B cell (primary cell): ENCODE measurements at regions not wholly inside any gene's neighbourhood (a gene's known extent, or its start where the extent isn't known, plus 50 kb on each side); places are given as distances from the start of the nearest gene placed in this dataset.

Experiments used
- EZH2 ChIP-seq: IDR thresholded peaks from 2 replicates; pipeline ENCODE4 v1.6.1; 2012; ENCODE audit warnings: borderline replicate concordance, low read depth, mild to moderate bottlenecking, moderate library complexity, low read length; ENCODE audit not compliant: insufficient read depth, poor library complexity, severe bottlenecking
- TF ChIP-seq, protein P1 (sequence below): fragments of 200-600 bp; IDR thresholded peaks from one replicate; pipeline ENCODE4 v1.8.0; 2022; ENCODE audit warnings: antibody characterized with exemption, mild to moderate bottlenecking

DNA sequence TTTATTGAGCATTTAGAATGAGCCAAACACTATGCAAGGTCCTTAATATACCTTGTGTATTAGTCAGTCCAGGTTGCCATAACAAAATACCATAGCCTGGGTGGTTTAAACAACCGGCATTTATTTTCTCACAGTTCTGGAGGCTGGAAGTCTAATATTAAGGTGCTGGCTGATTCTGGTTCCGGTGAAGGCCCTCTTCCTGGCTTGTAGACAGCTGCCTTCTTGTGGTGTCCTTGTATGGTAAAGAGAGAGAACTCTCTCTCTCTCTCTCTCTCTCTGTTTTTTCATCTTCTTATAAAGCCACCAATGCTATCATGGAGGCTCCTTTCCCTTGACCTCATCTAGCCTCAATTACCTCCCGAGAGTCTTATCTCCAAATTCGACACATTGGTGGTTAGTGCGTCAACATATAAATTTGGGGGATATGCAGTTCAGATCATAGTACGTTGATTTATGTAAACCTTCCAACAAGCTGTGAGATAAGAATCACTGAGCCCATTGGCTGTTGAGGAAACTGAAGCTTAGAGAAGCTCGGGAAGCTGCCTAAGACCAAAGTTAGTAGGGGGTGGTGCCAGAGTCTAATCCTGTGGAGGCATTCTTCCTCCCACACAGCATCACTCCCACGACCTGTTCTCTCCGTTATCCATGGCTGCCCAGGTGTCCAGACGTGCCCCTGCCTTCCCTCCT, 298.0 kb upstream of the PROK2 start:
- TF ChIP-seq, protein P1, sequence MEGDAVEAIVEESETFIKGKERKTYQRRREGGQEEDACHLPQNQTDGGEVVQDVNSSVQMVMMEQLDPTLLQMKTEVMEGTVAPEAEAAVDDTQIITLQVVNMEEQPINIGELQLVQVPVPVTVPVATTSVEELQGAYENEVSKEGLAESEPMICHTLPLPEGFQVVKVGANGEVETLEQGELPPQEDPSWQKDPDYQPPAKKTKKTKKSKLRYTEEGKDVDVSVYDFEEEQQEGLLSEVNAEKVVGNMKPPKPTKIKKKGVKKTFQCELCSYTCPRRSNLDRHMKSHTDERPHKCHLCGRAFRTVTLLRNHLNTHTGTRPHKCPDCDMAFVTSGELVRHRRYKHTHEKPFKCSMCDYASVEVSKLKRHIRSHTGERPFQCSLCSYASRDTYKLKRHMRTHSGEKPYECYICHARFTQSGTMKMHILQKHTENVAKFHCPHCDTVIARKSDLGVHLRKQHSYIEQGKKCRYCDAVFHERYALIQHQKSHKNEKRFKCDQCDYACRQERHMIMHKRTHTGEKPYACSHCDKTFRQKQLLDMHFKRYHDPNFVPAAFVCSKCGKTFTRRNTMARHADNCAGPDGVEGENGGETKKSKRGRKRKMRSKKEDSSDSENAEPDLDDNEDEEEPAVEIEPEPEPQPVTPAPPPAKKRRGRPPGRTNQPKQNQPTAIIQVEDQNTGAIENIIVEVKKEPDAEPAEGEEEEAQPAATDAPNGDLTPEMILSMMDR, result no peak
- no peak for TF ChIP-seq EZH2
